Colonic mucosa (tissue), 4 donors: ENCODE measurements at regions not wholly inside any gene's neighbourhood (a gene's known extent, or its start where the extent isn't known, plus 50 kb on each side); places are given as distances from the start of the nearest gene placed in this dataset.

Experiments used
- DNase-seq: peaks from one replicate; pipeline ENCODE4 v3.0.0-alpha.2; 2020
- H3K27ac ChIP-seq: fragments of 200-600 bp; one replicate; pipeline ENCODE4 v1.8.0; 2021
- H3K27me3 ChIP-seq: fragments of 200-600 bp; one replicate; pipeline ENCODE4 v1.8.0; 2021
- H3K36me3 ChIP-seq: fragments of 200-600 bp; one replicate; pipeline ENCODE4 v1.8.0; 2021
- H3K4me1 ChIP-seq: fragments of 200-600 bp; one replicate; pipeline ENCODE4 v1.8.0; 2021; ENCODE audit warnings: mild to moderate bottlenecking
- H3K4me3 ChIP-seq: fragments of 200-600 bp; one replicate; pipeline ENCODE4 v1.8.0; 2021
- H3K9ac ChIP-seq, 2 donors: one replicate each; pipeline ENCODE4 v1.7.0; 2013; ENCODE audit warnings: control low read depth in 2 of 2, low read depth in 2 of 2, low read length in 2 of 2
- H3K9me3 ChIP-seq: fragments of 200-600 bp; one replicate; pipeline ENCODE4 v1.8.0; 2021
- CTCF ChIP-seq: fragments of 200-600 bp; IDR thresholded peaks from one replicate; pipeline ENCODE4 v1.8.0; 2022; ENCODE audit warnings: antibody characterized with exemption, mild to moderate bottlenecking
- intact Hi-C: fragments of 100-400 bp; cut with DNase I; formaldehyde crosslinking; loops from one replicate; pipeline ENCODE4 v1.14.1; 2022
- donor health status: healthy.
- donor health status: DM: no; HTN: no; CAD: no.
- donor health status: DM: no; HTN: no; CAD: no.

GRCh38 chr15:53307952-53308624 lies 451.4 kb downstream of the WDR72 start:
- Histone ChIP-seq H3K27ac (no peak overlapping the region), H3K4me3 (no peak overlapping the region), H3K9ac (no peak overlapping the region), H3K9me3 (no peaks in the 10 kb centered on the region), H3K4me1 (no peaks in the 10 kb centered on the region), H3K27me3 (no peaks in the 10 kb centered on the region), H3K36me3 (no peaks in the 10 kb centered on the region)
- no peak for TF ChIP-seq CTCF
- intact Hi-C loops = no loop called here
- DNase-seq = no peak

GRCh38 chr15:53305554-53305953 lies 453.9 kb downstream of the WDR72 start:
- Histone ChIP-seq H3K4me1 (no peaks in the 10 kb centered on the region), H3K36me3 (no peaks in the 10 kb centered on the region), H3K9ac (no peak overlapping the region), H3K9me3 (no peaks in the 10 kb centered on the region), H3K27me3 (no peaks in the 10 kb centered on the region), H3K4me3 (no peak overlapping the region), H3K27ac (no peak overlapping the region)
- TF ChIP-seq CTCF = no peak
- intact Hi-C loops = no loop called here
- no peak for DNase-seq

GRCh38 chr15:53305101-53305500 lies 454.4 kb downstream of the WDR72 start:
- H3K4me1 ChIP-seq = no peaks in the 10 kb centered on the region
- no peak for TF ChIP-seq CTCF
- H3K9ac ChIP-seq = no peak overlapping the region
- no peak overlapping the region for H3K4me3 ChIP-seq
- intact Hi-C loops = no loop called here
- H3K27me3 ChIP-seq = no peaks in the 10 kb centered on the region
- no peaks in the 10 kb centered on the region for H3K9me3 ChIP-seq
- no peaks in the 10 kb centered on the region for H3K36me3 ChIP-seq
- DNase-seq = no peak
- H3K27ac ChIP-seq = no peak overlapping the region

- H3K36me3 ChIP-seq = no peaks in the 10 kb centered on the region
- no peaks in the 10 kb centered on the region for H3K27me3 ChIP-seq
- H3K4me1 ChIP-seq = no peaks in the 10 kb centered on the region
- intact Hi-C loops = no loop called here
- no peak overlapping the region for H3K9ac ChIP-seq
- no peak for TF ChIP-seq CTCF
- no peaks in the 10 kb centered on the region for H3K9me3 ChIP-seq
- no peak for DNase-seq
- H3K4me3 ChIP-seq = no peak overlapping the region
- no peak overlapping the region for H3K27ac ChIP-seq
Measured at GRCh38 chr15:53297828-53298227, 461.6 kb downstream of the WDR72 start.

GRCh38 chr15:53296603-53297002 lies 462.9 kb downstream of the WDR72 start:
- Histone ChIP-seq H3K27me3 (no peaks in the 10 kb centered on the region), H3K9me3 (no peaks in the 10 kb centered on the region), H3K9ac (no peak overlapping the region), H3K4me3 (no peak overlapping the region), H3K36me3 (no peaks in the 10 kb centered on the region), H3K27ac (no peak overlapping the region), H3K4me1 (no peaks in the 10 kb centered on the region)
- DNase-seq = no peak
- no peak for TF ChIP-seq CTCF
- intact Hi-C loops = no loop called here
